Activated CD8-positive, alpha-beta T cell treated with anti-CD3 and anti-CD28 coated beads for 36 hours (primary cell): ENCODE measurements at regions not wholly inside any gene's neighbourhood (a gene's known extent, or its start where the extent isn't known, plus 50 kb on each side); places are given as distances from the start of the nearest gene placed in this dataset.

Source experiments
- ATAC-seq: fragments of 200-7000 bp; cut with Tn5 transposase; one replicate; pipeline ENCODE4 v1.10.0; 2021; ENCODE audit warnings: mild to moderate bottlenecking, moderate library complexity
- CTCF ChIA-PET: fragments of 350-600 bp; sonication (Branson Sonifier 250); formaldehyde crosslinking; loops from one replicate; lab custom pipeline; 2021; ENCODE audit warnings: antibody characterized with exemption; lab: Charles Lee
- POLR2A ChIA-PET: fragments of 350-600 bp; sonication (Branson Sonifier 250); formaldehyde crosslinking; loops from one replicate; lab custom pipeline; 2021; ENCODE audit warnings: antibody characterized with exemption; lab: Charles Lee
- DNase-seq: peaks from one replicate; pipeline ENCODE4 v3.0.0-alpha.2; 2020
- H3K27ac Mint-ChIP-seq: one replicate; pipeline ENCODE4 v1.8.0; 2021; ENCODE audit warnings: mild to moderate bottlenecking, mixed read lengths
- H3K27me3 Mint-ChIP-seq: one replicate; pipeline ENCODE4 v1.8.0; 2021; ENCODE audit warnings: mixed read lengths
- H3K36me3 Mint-ChIP-seq: one replicate; pipeline ENCODE4 v1.8.0; 2021; ENCODE audit warnings: low read depth, mixed read lengths
- H3K4me1 Mint-ChIP-seq: one replicate; pipeline ENCODE4 v1.8.0; 2021; ENCODE audit warnings: low read depth, mixed read lengths
- H3K4me3 Mint-ChIP-seq: one replicate; pipeline ENCODE4 v1.8.0; 2021; ENCODE audit warnings: mild to moderate bottlenecking, moderate library complexity, mixed read lengths
- H3K9me3 Mint-ChIP-seq: one replicate; pipeline ENCODE4 v1.8.0; 2021; ENCODE audit warnings: mixed read lengths
- CTCF ChIP-seq: fragments of 200-600 bp; IDR thresholded peaks from one replicate; pipeline ENCODE4 v1.8.0; 2022; ENCODE audit warnings: antibody characterized with exemption, mild to moderate bottlenecking
- intact Hi-C: fragments of 100-400 bp; cut with micrococcal nuclease; formaldehyde crosslinking; loops from one replicate; pipeline ENCODE4 v1.10.0; 2022

- intact Hi-C loops, result no loop called here
- ATAC-seq, result no peak
- POLR2A ChIA-PET, result interaction anchor here (0.6 kb wide), 1 partner anchor 44 kb away, joined by 3 read pairs; no protein-coding TSS in a partner anchor
Measured at GRCh38 chr13:33728271-33729037, 89.5 kb upstream of the RFC3 start.

GRCh38 chr13:33730147-33730546 lies 87.8 kb upstream of the RFC3 start:
- Mint-ChIP-seq H3K9me3 (no peaks in the 10 kb centered on the region), H3K27ac (no peak overlapping the region), H3K27me3 (no peaks in the 10 kb centered on the region), H3K36me3 (no peaks in the 10 kb centered on the region), H3K4me1 (no peaks in the 10 kb centered on the region), H3K4me3 (no peak overlapping the region)
- ATAC-seq (no peak), DNase-seq (no peak)
- TF ChIP-seq CTCF, result no peak
- POLR2A ChIA-PET, result no interaction called here
- CTCF ChIA-PET, result no interaction called here
- intact Hi-C loops, result no loop called here

More at GRCh38 chr13:33728271-33729037, 89.5 kb upstream of the RFC3 start:
- Mint-ChIP-seq H3K27me3 (no peaks in the 10 kb centered on the region), H3K4me1 (peaks cover 4% of the 10 kb centered on the region), H3K27ac (no peak overlapping the region), H3K36me3 (no peaks in the 10 kb centered on the region), H3K9me3 (no peaks in the 10 kb centered on the region), H3K4me3 (no peak overlapping the region)
- DNase-seq, result no peak
- no peak for TF ChIP-seq CTCF
- CTCF ChIA-PET, result interaction anchor here (0.7 to 1.0 kb wide), 2 partner anchors 186 to 501 kb away, joined by 3 read pairs; no protein-coding TSS in a partner anchor

GRCh38 chr13:33730619-33731018 lies 87.3 kb upstream of the RFC3 start:
- H3K27ac Mint-ChIP-seq, result no peak overlapping the region
- DNase-seq, result no peak
- intact Hi-C loops, result no loop called here
- H3K27me3 Mint-ChIP-seq, result no peaks in the 10 kb centered on the region
- no peak for ATAC-seq
- H3K4me3 Mint-ChIP-seq, result no peak overlapping the region
- no peak for TF ChIP-seq CTCF
- no peaks in the 10 kb centered on the region for H3K9me3 Mint-ChIP-seq
- H3K4me1 Mint-ChIP-seq, result no peaks in the 10 kb centered on the region
- ChIA-PET CTCF (no interaction called here), POLR2A (no interaction called here)
- H3K36me3 Mint-ChIP-seq, result no peaks in the 10 kb centered on the region

GRCh38 chr13:33735276-33735675 lies 82.7 kb upstream of the RFC3 start:
- intact Hi-C loops, result no loop called here
- CTCF ChIA-PET, result interaction anchor here (0.9 kb wide), 1 partner anchor 11 kb away, joined by 3 read pairs; no protein-coding TSS in a partner anchor
- ATAC-seq, result no peak
- H3K9me3 Mint-ChIP-seq, result no peaks in the 10 kb centered on the region
- TF ChIP-seq CTCF, result no peak
- no peaks in the 10 kb centered on the region for H3K27me3 Mint-ChIP-seq
- no peaks in the 10 kb centered on the region for H3K36me3 Mint-ChIP-seq
- no peak overlapping the region for H3K27ac Mint-ChIP-seq
- POLR2A ChIA-PET, result no interaction called here
- no peaks in the 10 kb centered on the region for H3K4me1 Mint-ChIP-seq
- DNase-seq, result no peak
- H3K4me3 Mint-ChIP-seq, result no peak overlapping the region

- Mint-ChIP-seq H3K27ac (no peak overlapping the region), H3K9me3 (no peaks in the 10 kb centered on the region), H3K36me3 (no peaks in the 10 kb centered on the region), H3K27me3 (no peaks in the 10 kb centered on the region), H3K4me1 (peaks cover 11% of the 10 kb centered on the region), H3K4me3 (no peak overlapping the region)
- ChIA-PET POLR2A (no interaction called here), CTCF (no interaction called here)
- ATAC-seq (no peak), DNase-seq (no peak)
- TF ChIP-seq CTCF, result no peak
- intact Hi-C loops, result no loop called here
Measured at GRCh38 chr13:33739254-33739653, 78.7 kb upstream of the RFC3 start.
